DND-41 (cell line): ENCODE measurements at regions not wholly inside any gene's neighbourhood (a gene's known extent, or its start where the extent isn't known, plus 50 kb on each side); places are given as distances from the start of the nearest gene placed in this dataset.

Experiments used
- ATAC-seq: fragments of 200-7000 bp; cut with Tn5 transposase; 3 replicates; pipeline ENCODE4 v1.9.1; 2021; ENCODE audit warnings: low read depth; ENCODE audit not compliant: insufficient read depth
- DNase-seq: peaks from one replicate; pipeline ENCODE4 v3.0.0-alpha.2; 2020
- H2AFZ ChIP-seq: 2 replicates; pipeline ENCODE4 v1.6.0; 2012; ENCODE audit warnings: low read depth, low read length
- H3K27ac ChIP-seq: 2 replicates; pipeline ENCODE4 v1.5.1; 2012; ENCODE audit warnings: low read length, inconsistent platforms
- H3K27me3 ChIP-seq: fragments of 200-600 bp; sonication (generic); 2 replicates; pipeline ENCODE4 v1.6.0; 2012; ENCODE audit warnings: low read length, mild to moderate bottlenecking, inconsistent platforms; ENCODE audit not compliant: insufficient read depth, poor library complexity
- H3K36me3 ChIP-seq: 2 replicates; pipeline ENCODE4 v1.5.1; 2012; ENCODE audit warnings: low read length, inconsistent platforms; ENCODE audit not compliant: insufficient read depth
- H3K4me1 ChIP-seq: 2 replicates; pipeline ENCODE4 v1.5.1; 2012; ENCODE audit warnings: mild to moderate bottlenecking, low read length; ENCODE audit not compliant: insufficient read depth
- H3K4me2 ChIP-seq: 2 replicates; pipeline ENCODE4 v1.6.0; 2012; ENCODE audit warnings: mild to moderate bottlenecking, moderate library complexity, low read length, inconsistent platforms; ENCODE audit not compliant: insufficient read depth
- H3K4me3 ChIP-seq, 2 experiments: fragments of 200-600 bp in 1 of 2; shearing (Covaris generic) in 1 of 2; 2 replicates each; pipeline ENCODE4 v1.5.1; 2012 to 2016; ENCODE audit warnings: inconsistent platforms in 2 of 2, low read length in 2 of 2, mild to moderate bottlenecking in 2 of 2, low read depth in 1 of 2, moderate library complexity in 1 of 2
- H3K79me2 ChIP-seq: 2 replicates; pipeline ENCODE4 v1.6.0; 2012; ENCODE audit warnings: low read length, inconsistent platforms; ENCODE audit not compliant: insufficient read depth
- H3K9ac ChIP-seq: 2 replicates; pipeline ENCODE4 v1.6.0; 2012; ENCODE audit warnings: low read depth, mild to moderate bottlenecking, inconsistent platforms, low read length, moderate library complexity
- H3K9me3 ChIP-seq: 2 replicates; pipeline ENCODE4 v1.5.1; 2012; ENCODE audit warnings: low read length, moderate library complexity, mild to moderate bottlenecking, inconsistent platforms; ENCODE audit not compliant: insufficient read depth, severe bottlenecking
- H4K20me1 ChIP-seq: 2 replicates; pipeline ENCODE4 v1.6.0; 2012; ENCODE audit warnings: low read length; ENCODE audit not compliant: insufficient read depth
- CTCF ChIP-seq: IDR thresholded peaks from 2 replicates; pipeline ENCODE4 v1.5.1; 2012; ENCODE audit warnings: borderline replicate concordance, low read length, moderate library complexity, mild to moderate bottlenecking; ENCODE audit not compliant: poor library complexity, severe bottlenecking; ENCODE audit errors: extremely low read depth
- EZH2 ChIP-seq: IDR thresholded peaks from 3 replicates; pipeline ENCODE4 v1.6.1; 2012; ENCODE audit warnings: borderline replicate concordance, low read depth, mild to moderate bottlenecking, moderate library complexity, low read length, inconsistent platforms; ENCODE audit not compliant: severe bottlenecking

GRCh38 chr12:13509740-13510139, 313.2 kb downstream of the EMP1 start:
- TF ChIP-seq CTCF (no peak), EZH2 (no peak)
- Histone ChIP-seq H4K20me1 (no peaks in the 10 kb centered on the region), H3K36me3 (no peaks in the 10 kb centered on the region), H3K79me2 (no peaks in the 10 kb centered on the region), H3K4me3 (no peak overlapping the region), H3K27me3 (no peaks in the 10 kb centered on the region), H3K27ac (no peak overlapping the region), H3K9me3 (no peaks in the 10 kb centered on the region), H2AFZ (no peak overlapping the region), H3K4me1 (no peaks in the 10 kb centered on the region), H3K9ac (no peak overlapping the region), H3K4me2 (no peak overlapping the region)
- DNase-seq (no peak), ATAC-seq (no peak)

GRCh38 chr12:13505636-13506035, 309.1 kb downstream of the EMP1 start:
- TF ChIP-seq EZH2 (no peak), CTCF (no peak)
- H3K9ac ChIP-seq = no peak overlapping the region
- no peak overlapping the region for H3K4me2 ChIP-seq
- ATAC-seq (no peak), DNase-seq (no peak)
- H4K20me1 ChIP-seq = no peaks in the 10 kb centered on the region
- H3K27ac ChIP-seq = no peak overlapping the region
- no peaks in the 10 kb centered on the region for H3K79me2 ChIP-seq
- no peak overlapping the region for H2AFZ ChIP-seq
- H3K4me1 ChIP-seq = no peaks in the 10 kb centered on the region
- no peak overlapping the region for H3K4me3 ChIP-seq
- no peaks in the 10 kb centered on the region for H3K27me3 ChIP-seq
- no peaks in the 10 kb centered on the region for H3K36me3 ChIP-seq
- H3K9me3 ChIP-seq = no peaks in the 10 kb centered on the region

DNA sequence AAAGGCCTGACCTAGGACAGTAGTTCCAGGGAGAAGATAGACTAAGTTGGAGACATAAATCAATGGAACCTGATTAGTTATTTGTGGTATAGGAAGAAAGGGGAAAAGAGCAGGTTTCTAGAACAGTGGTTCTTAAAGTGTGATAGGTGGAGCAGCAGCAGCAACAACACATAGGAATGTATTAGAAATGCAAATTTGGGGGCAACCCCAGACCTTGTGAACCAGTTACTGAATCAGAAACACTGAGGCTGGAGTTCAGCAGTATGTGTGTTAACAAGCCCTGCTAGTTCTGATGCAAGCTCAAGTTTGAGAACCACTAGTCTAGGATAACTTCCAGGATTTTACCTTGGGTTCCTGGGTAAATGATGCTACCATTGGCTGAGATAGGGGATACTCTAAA, 308.7 kb downstream of the EMP1 start:
- Histone ChIP-seq H4K20me1 (no peaks in the 10 kb centered on the region), H3K79me2 (no peaks in the 10 kb centered on the region), H3K36me3 (no peaks in the 10 kb centered on the region), H3K27me3 (no peaks in the 10 kb centered on the region), H3K27ac (no peak overlapping the region), H3K4me3 (no peak overlapping the region), H3K4me2 (no peak overlapping the region), H3K9ac (no peak overlapping the region), H2AFZ (no peak overlapping the region), H3K4me1 (no peaks in the 10 kb centered on the region), H3K9me3 (no peaks in the 10 kb centered on the region)
- DNase-seq = no peak
- ATAC-seq = no peak
- TF ChIP-seq CTCF (no peak), EZH2 (no peak)

DNA sequence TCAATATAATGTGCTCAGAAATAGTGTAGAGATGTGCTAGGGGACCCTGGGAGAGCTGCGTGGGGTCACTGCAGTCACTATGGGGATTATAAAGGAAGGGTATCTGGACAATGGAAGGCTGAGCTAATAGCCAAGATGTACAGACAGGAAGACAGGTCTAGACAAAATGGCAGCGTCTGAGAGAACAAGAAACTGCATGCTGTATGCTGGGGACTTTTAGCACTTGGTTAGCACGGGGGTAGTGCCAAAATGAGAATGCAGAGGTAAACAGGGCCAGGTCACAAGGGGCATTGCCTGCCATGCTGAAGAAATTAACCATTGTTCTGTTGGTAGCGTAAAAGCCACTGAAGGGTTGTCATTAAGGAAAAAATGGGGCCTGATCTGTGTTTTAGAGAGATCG, 308.2 kb downstream of the EMP1 start:
- H3K4me1 ChIP-seq = no peaks in the 10 kb centered on the region
- TF ChIP-seq EZH2 = no peak
- TF ChIP-seq CTCF = no peak
- no peaks in the 10 kb centered on the region for H3K36me3 ChIP-seq
- H3K4me2 ChIP-seq = no peak overlapping the region
- no peaks in the 10 kb centered on the region for H3K79me2 ChIP-seq
- no peak for DNase-seq
- H2AFZ ChIP-seq = no peak overlapping the region
- no peaks in the 10 kb centered on the region for H3K27me3 ChIP-seq
- no peaks in the 10 kb centered on the region for H4K20me1 ChIP-seq
- H3K9ac ChIP-seq = no peak overlapping the region
- H3K27ac ChIP-seq = no peak overlapping the region
- no peak overlapping the region for H3K4me3 ChIP-seq
- H3K9me3 ChIP-seq = no peaks in the 10 kb centered on the region
- ATAC-seq = no peak
